Liver (tissue), 2 donors: ENCODE measurements at regions not wholly inside any gene's neighbourhood (a gene's known extent, or its start where the extent isn't known, plus 50 kb on each side); places are given as distances from the start of the nearest gene placed in this dataset.

ENCODE experiments used
- CTCF ChIP-seq: fragments of 150-350 bp; IDR thresholded peaks from 2 replicates; pipeline ENCODE4 v1.5.1; 2017; ENCODE audit warnings: improper control_type of control experiment, low read depth, low read length; ENCODE audit not compliant: missing input control
- REST ChIP-seq: IDR thresholded peaks from 2 replicates; pipeline ENCODE4 v1.6.1; 2016; ENCODE audit warnings: antibody characterized with exemption, mild to moderate bottlenecking
- YY1 ChIP-seq: IDR thresholded peaks from 2 replicates; pipeline ENCODE4 v1.6.1; 2016; ENCODE audit warnings: antibody characterized with exemption, mild to moderate bottlenecking
- ZBTB33 ChIP-seq: IDR thresholded peaks from 2 replicates; pipeline ENCODE4 v1.6.1; 2016; ENCODE audit warnings: antibody characterized with exemption
- donor health status: healthy.

- peak; percentile 69 for TF ChIP-seq YY1
- TF ChIP-seq CTCF = no peak
- TF ChIP-seq REST = peak; percentile 20
- TF ChIP-seq ZBTB33 = no peak
Observed at GRCh38 chr17:28258347-28258887, 60.6 kb upstream of the TMEM97 start.
